Activated naive CD4-positive, alpha-beta T cell treated with anti-CD3 and anti-CD28 coated beads, Interleukin-2, amount 10 ng/mL, durations not matched to agents 7 days and 5 days (primary cell): ENCODE measurements at regions not wholly inside any gene's neighbourhood (a gene's known extent, or its start where the extent isn't known, plus 50 kb on each side); places are given as distances from the start of the nearest gene placed in this dataset.

Source experiments
- CTCF ChIA-PET: fragments of 350-600 bp; sonication (Branson Sonifier 250); formaldehyde crosslinking; loops from one replicate; lab custom pipeline; 2021; ENCODE audit warnings: antibody characterized with exemption; lab: Charles Lee
- DNase-seq: peaks from one replicate; pipeline ENCODE4 v3.0.0-alpha.2; 2020
- H3K27ac Mint-ChIP-seq: one replicate; pipeline ENCODE4 v1.8.0; 2021; ENCODE audit warnings: mild to moderate bottlenecking, moderate library complexity, mixed read lengths
- H3K27me3 Mint-ChIP-seq: one replicate; pipeline ENCODE4 v1.8.0; 2021; ENCODE audit warnings: mild to moderate bottlenecking, mixed read lengths
- H3K36me3 Mint-ChIP-seq: one replicate; pipeline ENCODE4 v1.8.0; 2021; ENCODE audit warnings: mixed read lengths
- H3K4me1 Mint-ChIP-seq: one replicate; pipeline ENCODE4 v1.8.0; 2021; ENCODE audit warnings: mixed read lengths
- H3K4me3 Mint-ChIP-seq: one replicate; pipeline ENCODE4 v1.8.0; 2021; ENCODE audit warnings: mild to moderate bottlenecking, moderate library complexity, mixed read lengths
- H3K9me3 Mint-ChIP-seq: one replicate; pipeline ENCODE4 v1.8.0; 2021; ENCODE audit warnings: mixed read lengths

GRCh38 chr1:191865479-191865878 is 292.8 kb upstream of the RGS18 start:
- H3K4me3 Mint-ChIP-seq: no peak overlapping the region
- no peaks in the 10 kb centered on the region for H3K27me3 Mint-ChIP-seq
- H3K36me3 Mint-ChIP-seq: no peaks in the 10 kb centered on the region
- DNase-seq: no peak
- H3K4me1 Mint-ChIP-seq: no peaks in the 10 kb centered on the region
- CTCF ChIA-PET: no interaction called here
- H3K27ac Mint-ChIP-seq: no peak overlapping the region
- H3K9me3 Mint-ChIP-seq: peaks cover 12% of the 10 kb centered on the region

GRCh38 chr1:191866155-191866554 is 292.1 kb upstream of the RGS18 start:
- Mint-ChIP-seq H3K27me3 (no peaks in the 10 kb centered on the region), H3K36me3 (no peaks in the 10 kb centered on the region), H3K27ac (no peak overlapping the region), H3K9me3 (peaks cover 12% of the 10 kb centered on the region), H3K4me3 (no peak overlapping the region), H3K4me1 (no peaks in the 10 kb centered on the region)
- no peak for DNase-seq
- CTCF ChIA-PET: no interaction called here

GRCh38 chr1:191869790-191870312 is 288.4 kb upstream of the RGS18 start:
- Mint-ChIP-seq H3K36me3 (no peaks in the 10 kb centered on the region), H3K4me3 (no peak overlapping the region), H3K4me1 (no peaks in the 10 kb centered on the region), H3K27ac (no peak overlapping the region), H3K27me3 (no peaks in the 10 kb centered on the region), H3K9me3 (peaks cover 4% of the 10 kb centered on the region)
- CTCF ChIA-PET: no interaction called here
- DNase-seq: no peak

DNA sequence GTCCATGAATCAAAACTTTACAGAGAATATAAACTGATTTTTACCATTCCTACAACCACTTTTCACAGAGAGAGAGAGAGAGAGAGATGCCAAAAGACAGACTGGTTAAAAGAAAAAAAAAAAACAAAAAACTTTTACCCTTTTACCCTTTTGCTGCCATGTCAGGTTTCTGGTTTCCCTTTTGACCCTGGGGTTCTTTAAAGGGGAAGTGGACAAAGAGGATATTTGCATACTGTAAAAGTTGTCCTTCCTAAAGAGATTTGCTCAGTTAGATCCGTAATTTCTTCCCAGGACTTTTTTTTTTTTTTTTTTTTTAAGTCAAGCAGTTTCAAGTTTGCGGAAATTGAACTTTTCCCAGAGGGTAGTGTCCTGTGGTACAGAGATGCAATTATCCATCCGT is 287.8 kb upstream of the RGS18 start:
- Mint-ChIP-seq H3K36me3 (no peaks in the 10 kb centered on the region), H3K4me1 (no peaks in the 10 kb centered on the region), H3K27ac (no peak overlapping the region), H3K9me3 (peaks cover 5% of the 10 kb centered on the region), H3K4me3 (no peak overlapping the region), H3K27me3 (no peaks in the 10 kb centered on the region)
- CTCF ChIA-PET: no interaction called here
- DNase-seq: no peak

GRCh38 chr1:191875994-191876393 is 282.3 kb upstream of the RGS18 start:
- Mint-ChIP-seq H3K27me3 (no peaks in the 10 kb centered on the region), H3K27ac (no peak overlapping the region), H3K4me1 (no peaks in the 10 kb centered on the region), H3K9me3 (peaks cover 5% of the 10 kb centered on the region), H3K4me3 (no peak overlapping the region), H3K36me3 (no peaks in the 10 kb centered on the region)
- CTCF ChIA-PET: no interaction called here
- no peak for DNase-seq

- peaks cover 5% of the 10 kb centered on the region for H3K9me3 Mint-ChIP-seq
- H3K4me3 Mint-ChIP-seq: no peak overlapping the region
- H3K27me3 Mint-ChIP-seq: no peaks in the 10 kb centered on the region
- no peak for DNase-seq
- H3K4me1 Mint-ChIP-seq: no peaks in the 10 kb centered on the region
- CTCF ChIA-PET: no interaction called here
- H3K36me3 Mint-ChIP-seq: no peaks in the 10 kb centered on the region
- no peak overlapping the region for H3K27ac Mint-ChIP-seq
Observed at GRCh38 chr1:191876631-191877030, 281.6 kb upstream of the RGS18 start.

- Mint-ChIP-seq H3K36me3 (no peaks in the 10 kb centered on the region), H3K27ac (no peak overlapping the region), H3K4me1 (no peaks in the 10 kb centered on the region), H3K4me3 (no peak overlapping the region), H3K9me3 (no peaks in the 10 kb centered on the region), H3K27me3 (no peaks in the 10 kb centered on the region)
- CTCF ChIA-PET: no interaction called here
- no peak for DNase-seq
Observed at GRCh38 chr1:191882870-191883269, 275.4 kb upstream of the RGS18 start.

DNA sequence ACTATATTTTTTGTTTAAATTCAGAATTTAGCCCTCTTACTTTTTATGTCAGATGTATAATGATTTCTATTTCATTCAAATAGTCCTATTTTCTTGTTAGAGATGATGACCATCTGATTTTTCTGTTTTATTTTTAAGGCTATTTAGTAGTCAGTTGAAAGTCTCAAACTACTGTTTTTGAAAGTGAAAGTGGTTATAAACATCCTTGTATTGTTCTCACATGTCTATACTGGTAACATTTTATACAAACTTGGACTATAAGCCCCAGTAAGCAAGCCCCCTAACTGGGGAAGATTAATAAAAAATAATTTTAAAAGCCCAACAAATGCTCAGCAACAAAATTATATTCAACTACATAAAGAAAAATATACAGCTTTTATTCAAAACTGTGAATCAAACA is 271.3 kb upstream of the RGS18 start:
- CTCF ChIA-PET: no interaction called here

GRCh38 chr1:191888996-191889622 is 269.2 kb upstream of the RGS18 start:
- H3K27me3 Mint-ChIP-seq: no peaks in the 10 kb centered on the region
- no peak for DNase-seq

More for the DNA sequence above, 271.3 kb upstream of the RGS18 start:
- Mint-ChIP-seq H3K4me1 (no peaks in the 10 kb centered on the region), H3K27me3 (no peaks in the 10 kb centered on the region), H3K27ac (no peak overlapping the region), H3K36me3 (no peaks in the 10 kb centered on the region), H3K4me3 (no peak overlapping the region), H3K9me3 (no peaks in the 10 kb centered on the region)
- DNase-seq: no peak

GRCh38 chr1:191889623-191890003 is 268.6 kb upstream of the RGS18 start:
- no peaks in the 10 kb centered on the region for H3K27me3 Mint-ChIP-seq
- no peak overlapping the region for H3K4me3 Mint-ChIP-seq
- H3K27ac Mint-ChIP-seq: no peak overlapping the region
- CTCF ChIA-PET: no interaction called here
- no peaks in the 10 kb centered on the region for H3K36me3 Mint-ChIP-seq
- no peaks in the 10 kb centered on the region for H3K9me3 Mint-ChIP-seq
- no peak for DNase-seq
- H3K4me1 Mint-ChIP-seq: no peaks in the 10 kb centered on the region

More at GRCh38 chr1:191888996-191889622, 269.2 kb upstream of the RGS18 start:
- H3K27ac Mint-ChIP-seq: no peak overlapping the region
- H3K36me3 Mint-ChIP-seq: no peaks in the 10 kb centered on the region
- H3K9me3 Mint-ChIP-seq: no peaks in the 10 kb centered on the region
- no peaks in the 10 kb centered on the region for H3K4me1 Mint-ChIP-seq
- no peak overlapping the region for H3K4me3 Mint-ChIP-seq
- CTCF ChIA-PET: no interaction called here

DNA sequence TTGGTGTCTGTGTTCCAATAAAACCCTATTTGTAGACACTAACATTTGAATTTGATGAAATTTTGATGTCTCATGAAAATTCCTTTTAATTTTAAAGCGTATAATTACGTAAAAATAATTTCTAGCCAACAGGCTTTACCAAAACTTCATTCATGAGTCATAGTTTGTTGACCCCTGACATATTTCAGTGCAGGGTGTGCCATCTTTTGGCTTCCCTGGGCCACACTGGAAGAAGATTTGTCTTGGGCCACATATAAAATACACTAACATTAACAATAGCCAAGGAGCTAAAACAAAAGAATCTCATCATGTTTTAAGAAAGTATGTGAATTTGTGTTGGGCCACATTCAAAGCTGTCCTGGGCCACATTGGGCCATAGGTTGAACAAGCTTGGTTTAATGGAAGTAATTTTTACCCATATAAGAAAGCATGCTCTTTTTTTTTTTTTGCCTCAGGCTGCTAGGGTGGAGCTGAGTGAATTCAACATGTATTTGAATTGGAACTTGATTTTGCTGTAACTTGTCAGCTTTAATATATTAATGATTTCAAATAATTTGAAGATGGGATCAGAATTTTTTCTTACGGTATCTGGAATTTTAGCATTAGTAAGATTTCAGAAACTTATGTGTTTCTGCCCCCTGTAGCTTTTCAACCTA is 267.7 kb upstream of the RGS18 start:
- H3K4me1 Mint-ChIP-seq: no peaks in the 10 kb centered on the region
- H3K9me3 Mint-ChIP-seq: no peaks in the 10 kb centered on the region
- H3K27me3 Mint-ChIP-seq: no peaks in the 10 kb centered on the region
- CTCF ChIA-PET: no interaction called here
- no peak overlapping the region for H3K4me3 Mint-ChIP-seq
- H3K27ac Mint-ChIP-seq: no peak overlapping the region
- DNase-seq: no peak
- no peaks in the 10 kb centered on the region for H3K36me3 Mint-ChIP-seq

- no peaks in the 10 kb centered on the region for H3K36me3 Mint-ChIP-seq
- H3K4me1 Mint-ChIP-seq: no peaks in the 10 kb centered on the region
- DNase-seq: no peak
- H3K4me3 Mint-ChIP-seq: no peak overlapping the region
- H3K27me3 Mint-ChIP-seq: no peaks in the 10 kb centered on the region
- H3K27ac Mint-ChIP-seq: no peak overlapping the region
- H3K9me3 Mint-ChIP-seq: no peaks in the 10 kb centered on the region
- CTCF ChIA-PET: no interaction called here
Observed at GRCh38 chr1:191892716-191893115, 265.5 kb upstream of the RGS18 start.

DNA sequence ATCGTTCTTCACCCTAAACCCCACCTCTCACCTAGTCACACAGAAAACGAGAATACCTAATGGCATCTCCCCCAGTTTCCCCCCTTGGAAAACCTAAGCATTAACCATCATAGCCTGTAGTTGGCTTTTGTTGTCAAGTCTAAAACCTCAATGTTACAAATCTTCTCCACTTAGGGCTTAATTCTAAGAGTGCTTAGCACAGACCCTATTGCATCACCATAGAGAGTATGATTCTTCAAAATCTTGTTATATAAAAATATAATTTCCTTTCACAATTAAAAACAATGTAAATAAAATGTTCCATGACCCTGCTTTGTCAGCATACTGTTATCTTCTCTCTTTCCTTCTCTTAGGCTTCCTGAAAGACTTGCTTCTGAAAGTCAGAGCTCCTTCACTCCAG is 263.2 kb upstream of the RGS18 start:
- Mint-ChIP-seq H3K9me3 (no peaks in the 10 kb centered on the region), H3K4me1 (no peaks in the 10 kb centered on the region), H3K36me3 (no peaks in the 10 kb centered on the region), H3K27ac (no peak overlapping the region), H3K27me3 (no peaks in the 10 kb centered on the region), H3K4me3 (no peak overlapping the region)
- CTCF ChIA-PET: no interaction called here
- DNase-seq: no peak

DNA sequence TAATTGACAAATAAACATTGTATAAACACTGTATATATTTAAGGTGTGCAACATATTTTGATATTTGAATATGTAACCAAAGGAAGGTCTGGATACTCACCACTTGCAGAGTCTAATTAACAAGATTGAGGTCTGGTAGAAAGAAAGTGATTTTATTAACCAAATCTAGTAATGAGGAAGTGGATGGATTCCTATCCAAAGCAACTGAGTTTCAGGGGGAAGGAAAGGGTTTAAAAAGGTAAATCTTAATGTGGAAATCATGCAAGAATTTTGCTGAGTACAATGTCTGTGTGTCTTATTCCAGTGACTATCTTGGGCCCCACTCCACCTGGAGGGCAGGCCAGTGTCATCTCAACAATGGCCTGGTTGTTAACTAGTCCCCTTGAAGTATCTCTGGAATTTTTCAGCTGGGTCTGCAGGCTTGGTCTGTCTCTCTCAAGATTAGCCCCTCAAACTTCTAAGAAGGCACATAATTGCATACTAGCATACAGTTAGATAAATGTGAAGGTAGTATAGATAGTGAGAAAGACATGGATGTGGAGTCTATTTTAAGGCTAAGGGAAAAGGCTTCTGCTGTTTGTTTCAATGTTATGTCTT is 262.7 kb upstream of the RGS18 start:
- no peak for DNase-seq
- Mint-ChIP-seq H3K4me1 (no peaks in the 10 kb centered on the region), H3K36me3 (no peaks in the 10 kb centered on the region), H3K4me3 (no peak overlapping the region), H3K27me3 (no peaks in the 10 kb centered on the region), H3K27ac (no peak overlapping the region), H3K9me3 (no peaks in the 10 kb centered on the region)
- CTCF ChIA-PET: no interaction called here

DNA sequence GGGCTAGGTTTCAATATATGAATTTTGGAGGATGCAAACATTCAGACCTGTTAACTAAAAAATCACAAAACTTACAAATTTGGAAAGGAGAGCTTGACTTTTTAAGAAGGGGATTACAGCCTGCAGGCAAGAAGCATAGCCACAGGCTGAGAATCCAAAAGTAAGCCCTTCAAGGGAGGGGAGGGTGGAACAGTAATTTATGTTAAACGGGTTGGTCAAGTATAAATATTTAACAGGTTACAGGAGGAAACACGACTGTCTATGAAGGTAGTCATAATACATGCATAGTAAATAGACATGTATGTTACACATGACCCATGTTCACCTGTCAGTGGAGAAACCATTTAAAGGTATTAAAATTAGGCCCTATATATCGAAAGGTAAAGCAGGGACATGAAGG is 261.1 kb upstream of the RGS18 start:
- no peaks in the 10 kb centered on the region for H3K27me3 Mint-ChIP-seq
- no peaks in the 10 kb centered on the region for H3K4me1 Mint-ChIP-seq
- H3K36me3 Mint-ChIP-seq: no peaks in the 10 kb centered on the region
- CTCF ChIA-PET: no interaction called here
- H3K4me3 Mint-ChIP-seq: no peak overlapping the region
- no peak overlapping the region for H3K27ac Mint-ChIP-seq
- H3K9me3 Mint-ChIP-seq: no peaks in the 10 kb centered on the region
- DNase-seq: no peak
